GM18517 (cell line): ENCODE measurements at regions not wholly inside any gene's neighbourhood (a gene's known extent, or its start where the extent isn't known, plus 50 kb on each side); places are given as distances from the start of the nearest gene placed in this dataset.
"Not testable (repeated sequence)": the region's sequence is repeated elsewhere in the genome, so short reads cannot be mapped to it uniquely, and the experiment has no call there.

Source experiments
- ATAC-seq: cut with Tn5 transposase; IDR thresholded peaks from one replicate; pipeline ENCODE4 v1.9.1; 2021; ENCODE audit warnings: mild to moderate bottlenecking, moderate library complexity; ENCODE audit not compliant: unreplicated experiment

- ATAC-seq = no peak
Observed at GRCh38 chr1:184889166-184889565, 85.1 kb downstream of the NIBAN1 start.

GRCh38 chr1:184888505-184888904 lies 85.8 kb downstream of the NIBAN1 start:
- ATAC-seq = no peak

GRCh38 chr1:184882957-184883815 lies 91.1 kb downstream of the NIBAN1 start:
- no peak for ATAC-seq

- no peak for ATAC-seq
Observed at GRCh38 chr1:184881941-184882913, 92.1 kb downstream of the NIBAN1 start.

GRCh38 chr1:184879876-184880557 lies 94.3 kb downstream of the NIBAN1 start:
- no peak for ATAC-seq

- no peak for ATAC-seq
Observed at GRCh38 chr1:184878602-184879001, 95.7 kb downstream of the NIBAN1 start.

- no peak for ATAC-seq
Observed at GRCh38 chr1:184878002-184878401, 96.3 kb downstream of the NIBAN1 start.

GRCh38 chr1:184876015-184876414 lies 98.3 kb downstream of the NIBAN1 start:
- not testable (repeated sequence) for ATAC-seq

GRCh38 chr1:184875218-184875617 lies 99.1 kb downstream of the NIBAN1 start:
- ATAC-seq = no peak

- ATAC-seq = no peak
Observed at GRCh38 chr1:184870319-184870718, 104.0 kb downstream of the NIBAN1 start.

- no peak for ATAC-seq
Observed at GRCh38 chr1:184867866-184868689, 106.2 kb downstream of the NIBAN1 start.

GRCh38 chr1:184866991-184867788 lies 107.1 kb downstream of the NIBAN1 start:
- peak; percentile 91 for ATAC-seq

- no peak for ATAC-seq
Observed at GRCh38 chr1:184866586-184866985, 107.7 kb downstream of the NIBAN1 start.

GRCh38 chr1:184865831-184866230 lies 108.5 kb downstream of the NIBAN1 start:
- no peak for ATAC-seq

GRCh38 chr1:184861755-184862336 lies 107.2 kb upstream of the EDEM3 start:
- no peak for ATAC-seq

- ATAC-seq = peak; percentile 83
Observed at GRCh38 chr1:184860985-184861754, 106.5 kb upstream of the EDEM3 start.

- peak; percentile 23 for ATAC-seq
Observed at GRCh38 chr1:184860535-184860934, 105.9 kb upstream of the EDEM3 start.

GRCh38 chr1:184859381-184860105 lies 104.9 kb upstream of the EDEM3 start:
- ATAC-seq = no peak
